Neural progenitor cell (in vitro differentiated cells): ENCODE measurements at regions not wholly inside any gene's neighbourhood (a gene's known extent, or its start where the extent isn't known, plus 50 kb on each side); places are given as distances from the start of the nearest gene placed in this dataset.

Experiments
- EZH2 ChIP-seq: fragments of 200-600 bp; sonication (generic); IDR thresholded peaks from 2 replicates; pipeline ENCODE4 v1.6.1; 2017; ENCODE audit warnings: antibody characterized with exemption, mild to moderate bottlenecking, moderate library complexity
- TF ChIP-seq, protein P1 (sequence below): fragments of 200-600 bp; sonication (generic); IDR thresholded peaks from 2 replicates; pipeline ENCODE4 v1.5.1; 2017; ENCODE audit warnings: antibody characterized with exemption, mild to moderate bottlenecking

- TF ChIP-seq, protein P1, sequence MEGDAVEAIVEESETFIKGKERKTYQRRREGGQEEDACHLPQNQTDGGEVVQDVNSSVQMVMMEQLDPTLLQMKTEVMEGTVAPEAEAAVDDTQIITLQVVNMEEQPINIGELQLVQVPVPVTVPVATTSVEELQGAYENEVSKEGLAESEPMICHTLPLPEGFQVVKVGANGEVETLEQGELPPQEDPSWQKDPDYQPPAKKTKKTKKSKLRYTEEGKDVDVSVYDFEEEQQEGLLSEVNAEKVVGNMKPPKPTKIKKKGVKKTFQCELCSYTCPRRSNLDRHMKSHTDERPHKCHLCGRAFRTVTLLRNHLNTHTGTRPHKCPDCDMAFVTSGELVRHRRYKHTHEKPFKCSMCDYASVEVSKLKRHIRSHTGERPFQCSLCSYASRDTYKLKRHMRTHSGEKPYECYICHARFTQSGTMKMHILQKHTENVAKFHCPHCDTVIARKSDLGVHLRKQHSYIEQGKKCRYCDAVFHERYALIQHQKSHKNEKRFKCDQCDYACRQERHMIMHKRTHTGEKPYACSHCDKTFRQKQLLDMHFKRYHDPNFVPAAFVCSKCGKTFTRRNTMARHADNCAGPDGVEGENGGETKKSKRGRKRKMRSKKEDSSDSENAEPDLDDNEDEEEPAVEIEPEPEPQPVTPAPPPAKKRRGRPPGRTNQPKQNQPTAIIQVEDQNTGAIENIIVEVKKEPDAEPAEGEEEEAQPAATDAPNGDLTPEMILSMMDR = no peak
- no peak for TF ChIP-seq EZH2
Observed at GRCh38 chr5:92041206-92041605, 658.1 kb upstream of the ARRDC3 start.
